ENCODE measurements at regions not wholly inside any gene's neighbourhood (a gene's known extent, or its start where the extent isn't known, plus 50 kb on each side); places are given as distances from the start of the nearest gene placed in this dataset.

DNA sequence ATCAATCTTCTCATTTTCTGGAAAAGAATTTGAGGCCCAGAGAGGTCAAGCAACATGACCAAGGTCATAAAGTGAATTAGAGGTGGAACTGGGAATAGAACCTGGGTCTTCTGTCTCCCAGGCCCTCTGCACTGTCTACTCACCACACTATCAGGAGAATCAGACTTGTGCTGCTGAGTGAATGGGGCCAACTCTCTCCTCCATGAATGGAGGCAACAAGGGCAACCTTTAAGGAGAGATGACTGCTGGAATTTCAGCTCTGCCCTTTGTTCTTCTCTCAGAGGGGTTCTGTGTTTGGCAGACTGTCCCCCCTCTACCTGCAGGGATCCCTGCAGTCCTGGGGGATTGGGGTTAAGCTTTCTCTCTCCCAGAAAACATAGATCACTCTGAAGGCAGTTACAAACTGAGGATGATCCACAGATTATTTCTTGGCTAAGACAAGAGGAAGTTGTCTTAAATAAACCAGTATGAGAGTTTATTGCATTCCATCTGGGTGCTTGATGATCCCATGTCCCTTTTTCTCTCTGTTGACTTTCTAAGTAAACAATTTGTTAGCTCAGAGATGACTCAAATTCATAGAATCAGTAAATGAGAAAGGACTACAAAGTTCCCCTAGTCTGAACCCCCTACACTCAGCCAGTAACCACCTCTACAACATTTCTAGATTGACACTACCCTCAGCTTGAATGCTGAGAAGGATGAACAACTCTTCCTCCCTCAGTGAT, 99.0 kb upstream of the LIPC start:
- FAIRE-seq (peak; percentile 95), DNase-seq (ENCODE audit: low read depth in 1 of 2, low spot score in 1 of 2) (peak; percentile 43 to 97), ATAC-seq (peak; percentile 57 to 80)
- Histone ChIP-seq H3K4me1 (peaks cover 50% of the 10 kb centered on the region), H3K9me3 (peaks cover 15% of the 10 kb centered on the region), H3K4me2 (peak overlapping the region; percentile 78), H3K4me3 (0 out of 3 replicates have a peak overlapping the region, but pooled peaks have one; percentile 1), H3K27ac (peak overlapping the region; percentile 92)
- POLR2A ChIA-PET, result interaction anchor here (1.0 to 3.9 kb wide), 13 partner anchors 19 to 438 kb away, joined by 3 to 39 read pairs (median 9); partner anchors contain the start of genes ADAM10 and MINDY2
- CTCF ChIA-PET, result interaction anchor here (0.6 to 2.1 kb wide), 13 partner anchors 8 to 438 kb away, joined by 3 to 15 read pairs (median 4); partner anchors contain the start of gene MINDY2
- TF ChIP-seq SREBF2 (IDR thresholded peaks at IDR 0.05) (0 out of 2 replicates have a peak, but pooled peaks have one; percentile 21), ESRRA (IDR thresholded peaks at IDR 0.05; ENCODE audit: borderline replicate concordance, low read length) (no peak), JUN (IDR thresholded peaks at IDR 0.05) (peak; percentile 83 to 97; a peak in 4 of 5 replicates), RARB (CRISPR knock-in tag; IDR thresholded peaks at IDR 0.05) (peak; percentile 67; the same call in 1 of the 2 replicates), REST (IDR thresholded peaks at IDR 0.05) (no peak), NFE2L2 (conservative IDR thresholded peaks at IDR 0.05; ENCODE audit: low read length) (no peak), TFCP2L1 (CRISPR knock-in tag; IDR thresholded peaks at IDR 0.05) (no peak), FOXS1 (CRISPR knock-in tag; IDR thresholded peaks at IDR 0.05) (peak; percentile 36; the same call in 1 of the 2 replicates), ZNF302 (CRISPR knock-in tag; IDR thresholded peaks at IDR 0.05) (peak; percentile 59; the same call in 1 of the 2 replicates), CBX2 (IDR thresholded peaks at IDR 0.05; ENCODE audit: borderline replicate concordance, low read depth) (no peak), CHD2 (IDR thresholded peaks at IDR 0.05; ENCODE audit: low read length, partially characterized antibody) (no peak), EP300 (IDR thresholded peaks at IDR 0.05) (peak; percentile 94), PHF8 (IDR thresholded peaks at IDR 0.05; ENCODE audit: borderline replicate concordance, low read depth) (no peak), SMC3 (IDR thresholded peaks at IDR 0.05) (peak; percentile 68), PBX3 (IDR thresholded peaks at IDR 0.05) (peak; percentile 65; the same call in 1 of the 2 replicates), CEBPB (IDR thresholded peaks at IDR 0.05) (peak; percentile 76 to 87; a peak in 3 of 4 replicates), ATOH8 (CRISPR knock-in tag; IDR thresholded peaks at IDR 0.05; ENCODE audit: low read depth) (no peak), E2F6 (IDR thresholded peaks at IDR 0.05; ENCODE audit: borderline replicate concordance, low read depth) (no peak), RAD21 (conservative IDR thresholded peaks at IDR 0.05 in 1 of 2, IDR thresholded peaks at IDR 0.05 in 1 of 2) (peak; percentile 46 to 69), GATA3 (IDR thresholded peaks at IDR 0.05; ENCODE audit: borderline replicate concordance) (peak; percentile 98), FOSB (CRISPR knock-in tag; IDR thresholded peaks at IDR 0.05) (peak; percentile 65; the same call in 1 of the 2 replicates), FOSL2 (IDR thresholded peaks at IDR 0.05) (peak; percentile 94), FOSL2 (CRISPR knock-in tag; IDR thresholded peaks at IDR 0.05) (peak; percentile 98), ELK1 (IDR thresholded peaks at IDR 0.05; ENCODE audit: low read depth, low read length) (no peak), JUNB (IDR thresholded peaks at IDR 0.05) (peak; percentile 99), TP53 (CRISPR knock-in tag; IDR thresholded peaks at IDR 0.05) (peak; percentile 15; the same call in 1 of the 2 replicates), HOXB5 (CRISPR knock-in tag; IDR thresholded peaks at IDR 0.05) (peak; percentile 47; the same call in 1 of the 2 replicates)
- TF ChIP-seq, protein P1, sequence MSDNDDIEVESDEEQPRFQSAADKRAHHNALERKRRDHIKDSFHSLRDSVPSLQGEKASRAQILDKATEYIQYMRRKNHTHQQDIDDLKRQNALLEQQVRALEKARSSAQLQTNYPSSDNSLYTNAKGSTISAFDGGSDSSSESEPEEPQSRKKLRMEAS (IDR thresholded peaks at IDR 0.05), result peak; percentile 77
- TF ChIP-seq, protein P2, sequence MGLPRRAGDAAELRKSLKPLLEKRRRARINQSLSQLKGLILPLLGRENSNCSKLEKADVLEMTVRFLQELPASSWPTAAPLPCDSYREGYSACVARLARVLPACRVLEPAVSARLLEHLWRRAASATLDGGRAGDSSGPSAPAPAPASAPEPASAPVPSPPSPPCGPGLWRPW (IDR thresholded peaks at IDR 0.05), result peak; percentile 49; the same call in 1 of the 2 replicates
- TF ChIP-seq, protein P3, sequence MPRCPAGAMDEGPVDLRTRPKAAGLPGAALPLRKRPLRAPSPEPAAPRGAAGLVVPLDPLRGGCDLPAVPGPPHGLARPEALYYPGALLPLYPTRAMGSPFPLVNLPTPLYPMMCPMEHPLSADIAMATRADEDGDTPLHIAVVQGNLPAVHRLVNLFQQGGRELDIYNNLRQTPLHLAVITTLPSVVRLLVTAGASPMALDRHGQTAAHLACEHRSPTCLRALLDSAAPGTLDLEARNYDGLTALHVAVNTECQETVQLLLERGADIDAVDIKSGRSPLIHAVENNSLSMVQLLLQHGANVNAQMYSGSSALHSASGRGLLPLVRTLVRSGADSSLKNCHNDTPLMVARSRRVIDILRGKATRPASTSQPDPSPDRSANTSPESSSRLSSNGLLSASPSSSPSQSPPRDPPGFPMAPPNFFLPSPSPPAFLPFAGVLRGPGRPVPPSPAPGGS (IDR thresholded peaks at IDR 0.05), result peak; percentile 97; the same call in 2 of the 3 replicates
